HG02973 (cell line): ENCODE measurements at regions not wholly inside any gene's neighbourhood (a gene's known extent, or its start where the extent isn't known, plus 50 kb on each side); places are given as distances from the start of the nearest gene placed in this dataset.
"Not testable (repeated sequence)": the region's sequence is repeated elsewhere in the genome, so short reads cannot be mapped to it uniquely, and the experiment has no call there.

Source experiments
- ATAC-seq: cut with Tn5 transposase; IDR thresholded peaks from one replicate; pipeline ENCODE4 v1.9.1; 2021; ENCODE audit warnings: moderate library complexity; ENCODE audit not compliant: unreplicated experiment

DNA sequence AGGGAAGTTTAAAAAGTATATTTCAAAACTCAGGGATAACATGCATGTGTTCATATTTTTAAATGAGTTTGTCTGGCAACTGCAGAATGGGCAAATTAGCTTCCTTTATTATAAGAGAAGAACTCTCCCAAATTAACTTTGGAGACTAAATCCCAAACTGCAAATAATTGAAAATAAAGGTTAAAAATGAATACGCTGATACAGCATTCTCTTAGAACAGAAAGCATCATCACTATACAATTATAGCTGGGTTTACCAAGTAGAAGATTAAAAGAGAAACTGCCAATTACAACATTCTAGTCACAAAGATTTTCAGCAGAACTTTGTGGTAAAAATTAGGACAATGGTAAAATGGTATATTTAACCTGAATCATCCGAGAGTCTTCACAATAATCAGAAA lies 73.3 kb downstream of the OLFM4 start:
- no peak for ATAC-seq

DNA sequence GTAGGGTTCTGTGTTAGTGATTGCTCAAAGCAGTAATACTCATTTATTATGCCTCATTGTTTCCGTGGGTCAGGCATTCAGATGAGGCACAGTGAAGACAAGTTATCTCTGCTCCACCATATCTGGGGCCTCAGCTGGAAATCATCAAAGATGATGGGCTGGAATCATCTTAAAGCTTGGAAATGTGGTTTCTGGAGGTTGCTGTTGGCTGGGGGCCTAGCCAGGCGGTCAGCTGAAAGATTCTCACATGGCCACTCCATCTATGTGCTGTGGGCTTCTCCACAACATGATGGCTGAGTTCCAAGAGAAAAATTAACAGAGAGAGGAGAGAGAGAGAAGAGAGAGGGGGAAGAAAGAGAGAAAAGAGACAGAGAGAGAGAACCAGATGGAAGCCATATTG lies 75.5 kb downstream of the OLFM4 start:
- ATAC-seq: no peak

GRCh38 chr13:53105477-53105876 lies 76.9 kb downstream of the OLFM4 start:
- ATAC-seq: no peak

DNA sequence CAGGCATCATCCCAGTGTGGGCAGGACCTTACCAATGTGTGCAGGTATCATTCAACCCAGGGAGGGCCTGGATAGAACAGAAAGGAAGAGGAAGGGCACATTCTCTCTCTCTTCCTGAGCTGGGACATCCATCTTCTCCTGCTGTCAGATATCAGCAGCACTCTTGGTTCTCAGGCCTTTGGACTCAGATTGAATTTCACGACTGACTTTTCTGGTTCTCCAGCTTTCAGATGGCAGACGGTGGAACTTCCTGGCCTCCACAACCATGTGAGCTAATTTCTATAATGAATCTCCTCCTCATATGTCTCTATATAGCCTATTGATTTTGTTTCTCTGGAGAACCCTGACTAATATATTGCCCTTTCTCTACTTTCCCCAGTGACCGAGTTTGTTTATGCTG lies 77.3 kb downstream of the OLFM4 start:
- no peak for ATAC-seq

DNA sequence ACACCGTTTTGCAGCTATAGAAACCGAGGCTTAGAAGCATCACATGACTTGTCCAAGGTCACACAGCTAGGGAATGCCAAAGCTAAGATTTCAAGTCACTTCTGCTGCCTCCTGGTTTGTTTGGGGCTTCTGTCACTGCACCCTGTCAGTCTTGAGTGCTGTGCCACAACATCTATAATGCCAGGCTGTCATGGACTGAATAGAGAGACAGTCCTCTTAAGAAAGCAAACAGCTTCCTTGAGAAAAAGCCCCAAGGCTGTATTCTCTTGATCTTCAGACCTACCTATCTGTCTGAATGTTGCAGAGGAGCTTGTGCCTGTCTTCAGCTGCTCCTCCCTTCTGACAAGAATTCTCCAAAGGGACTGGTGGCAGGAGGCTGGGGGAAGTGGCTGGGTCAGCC lies 81.6 kb downstream of the OLFM4 start:
- no peak for ATAC-seq

GRCh38 chr13:53110614-53111013 lies 82.0 kb downstream of the OLFM4 start:
- no peak for ATAC-seq

GRCh38 chr13:53112522-53112921 lies 83.9 kb downstream of the OLFM4 start:
- ATAC-seq: no peak

- not testable (repeated sequence) for ATAC-seq
Measured at GRCh38 chr13:53117048-53117447, 88.4 kb downstream of the OLFM4 start.

- ATAC-seq: no peak
Measured at GRCh38 chr13:53121131-53121773, 92.6 kb downstream of the OLFM4 start.

DNA sequence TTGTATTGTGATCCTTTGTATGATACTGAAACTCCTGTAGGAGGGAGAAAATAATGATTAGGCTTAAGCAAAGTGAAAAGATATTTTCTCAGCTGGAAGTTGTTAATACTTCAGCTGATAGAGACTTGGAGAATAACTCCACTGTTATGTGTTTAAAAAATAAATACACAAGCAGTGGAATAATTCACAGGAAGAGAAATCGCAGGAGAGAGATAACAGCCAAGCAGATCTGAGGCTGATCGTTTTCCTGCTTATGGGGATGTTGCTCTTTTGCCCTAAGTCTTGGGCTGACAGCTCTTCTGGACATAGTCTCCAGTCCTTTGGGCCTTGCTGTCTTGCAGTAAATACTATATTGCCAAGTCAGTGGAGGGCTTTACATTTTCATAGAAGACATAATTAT lies 93.3 kb downstream of the OLFM4 start:
- no peak for ATAC-seq

GRCh38 chr13:53123536-53123935 lies 94.9 kb downstream of the OLFM4 start:
- no peak for ATAC-seq

- no peak for ATAC-seq
Measured at GRCh38 chr13:53124623-53125022, 96.0 kb downstream of the OLFM4 start.

GRCh38 chr13:53126841-53127245 lies 98.2 kb downstream of the OLFM4 start:
- ATAC-seq: no peak

DNA sequence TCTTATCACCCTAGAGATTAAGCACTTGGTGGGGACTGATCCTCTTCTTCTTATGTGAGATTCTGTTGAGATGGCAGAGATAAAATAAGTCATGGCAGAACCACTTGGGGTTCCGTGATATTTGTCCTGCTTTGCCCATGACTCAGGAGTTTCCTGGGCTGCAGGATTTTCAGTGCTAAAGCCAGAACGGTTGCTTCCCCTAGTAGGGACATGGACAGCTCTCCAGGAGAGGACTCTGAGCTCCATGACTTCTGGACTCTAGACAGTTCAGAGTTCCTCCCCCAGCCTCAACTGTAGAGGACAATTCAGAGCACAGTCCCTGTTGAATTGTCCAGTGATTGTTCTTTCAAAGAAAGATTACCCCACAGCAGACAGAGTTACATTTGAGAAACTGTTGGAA lies 98.8 kb downstream of the OLFM4 start:
- ATAC-seq: no peak

DNA sequence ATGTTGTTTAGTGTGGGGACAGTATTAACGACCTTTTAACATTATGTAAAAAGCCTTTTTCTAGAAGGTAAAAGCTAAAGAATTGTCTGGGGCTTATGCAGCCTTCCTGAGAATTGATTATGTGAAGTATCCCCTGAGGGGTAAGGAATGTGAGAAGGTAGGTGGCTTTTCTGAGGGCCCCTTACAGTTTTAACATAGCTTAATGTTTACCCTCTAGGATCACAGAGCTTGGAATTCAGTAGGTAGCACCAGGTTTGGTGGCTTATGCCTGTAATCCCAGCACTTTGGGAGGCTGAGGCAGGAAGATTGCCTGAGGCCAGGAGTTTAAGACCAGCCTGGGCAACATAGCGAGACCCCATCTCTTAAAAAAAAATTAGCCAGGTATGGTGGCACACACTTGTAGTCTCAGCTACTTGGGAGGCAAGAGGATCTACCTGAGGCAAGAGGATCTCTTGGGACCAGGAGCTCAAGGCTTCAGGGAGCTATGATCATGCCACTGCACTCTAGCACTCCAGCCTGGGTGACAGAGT lies 101.3 kb downstream of the OLFM4 start:
- no peak for ATAC-seq

- ATAC-seq: no peak
Measured at GRCh38 chr13:53131361-53131760, 102.7 kb downstream of the OLFM4 start.

- no peak for ATAC-seq
Measured at GRCh38 chr13:53135301-53135700, 106.7 kb downstream of the OLFM4 start.

DNA sequence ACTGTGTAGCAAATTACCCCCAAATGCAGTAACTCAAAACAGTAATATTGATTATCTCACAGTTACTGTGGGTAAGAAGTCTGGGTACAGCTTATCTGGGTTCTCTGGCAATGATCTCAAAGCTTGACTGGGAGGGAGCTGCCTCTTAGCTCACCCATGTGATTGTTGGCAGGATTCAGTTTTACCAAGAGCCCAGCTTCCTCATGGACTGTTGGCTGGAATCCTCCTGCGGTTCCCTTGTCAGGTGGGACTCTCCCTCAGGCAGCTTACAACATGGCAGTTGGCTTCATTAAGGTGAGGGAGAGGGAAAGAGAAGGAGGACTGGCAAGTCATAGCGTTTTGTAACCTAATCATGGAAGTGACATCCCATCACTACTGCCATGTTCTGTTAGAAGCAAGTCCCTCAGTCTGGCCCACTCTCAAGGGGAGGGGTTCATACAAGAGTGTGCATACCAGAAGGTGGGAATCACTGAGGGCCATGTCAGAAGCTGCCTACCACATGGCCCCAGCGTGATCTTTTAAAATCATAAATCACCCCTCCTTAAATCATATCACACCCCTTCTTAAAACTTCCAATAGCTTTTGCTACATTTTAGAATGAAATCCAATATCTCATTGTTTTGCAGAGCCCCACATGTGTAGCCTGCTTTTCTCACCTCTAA lies 108.1 kb downstream of the OLFM4 start:
- ATAC-seq: no peak

GRCh38 chr13:53137779-53138178 lies 109.2 kb downstream of the OLFM4 start:
- no peak for ATAC-seq

GRCh38 chr13:53138376-53139036 lies 109.9 kb downstream of the OLFM4 start:
- ATAC-seq: no peak

DNA sequence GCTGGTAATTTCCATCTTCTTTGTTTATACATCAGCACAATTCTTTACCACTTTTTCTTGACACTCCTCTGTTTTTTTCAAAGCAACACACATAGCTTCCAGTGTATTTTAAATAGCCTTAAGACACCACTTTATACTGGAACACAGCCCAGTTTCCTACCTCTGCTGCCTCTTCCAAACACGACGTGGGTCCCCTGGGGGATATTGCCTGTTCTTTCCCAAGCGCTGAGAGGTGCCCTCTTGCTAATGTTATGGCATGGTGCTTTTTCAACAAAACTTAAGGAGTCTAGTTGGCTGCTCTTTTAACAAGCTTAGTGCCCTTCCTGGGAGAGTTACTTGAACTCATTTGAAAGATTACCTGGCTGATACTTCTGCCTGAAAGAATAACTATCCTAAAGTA lies 112.7 kb downstream of the OLFM4 start:
- no peak for ATAC-seq

DNA sequence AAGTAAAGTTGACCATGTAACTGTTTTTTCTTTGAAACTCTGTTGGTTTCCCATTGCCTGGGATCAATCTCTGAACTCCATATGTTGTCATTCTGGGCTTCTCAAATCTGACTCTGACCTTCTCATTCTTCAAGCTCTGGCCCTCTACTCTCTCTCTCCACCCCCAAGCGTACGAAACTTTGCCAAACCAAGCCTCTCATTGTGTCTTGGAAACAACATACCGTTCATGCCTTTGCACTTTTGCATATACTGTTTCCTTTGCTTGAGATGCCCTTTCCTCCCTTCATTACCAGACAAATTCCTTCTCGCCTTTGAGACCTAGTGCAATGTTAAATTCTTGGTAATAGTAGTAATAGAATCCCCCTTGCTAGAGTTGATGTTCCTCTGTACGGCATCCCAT lies 113.7 kb downstream of the OLFM4 start:
- ATAC-seq: no peak
